GM12878 (cell line): ENCODE measurements at regions not wholly inside any gene's neighbourhood (a gene's known extent, or its start where the extent isn't known, plus 50 kb on each side); places are given as distances from the start of the nearest gene placed in this dataset.

Experiments
- ATF3 ChIP-seq: IDR thresholded peaks from 2 replicates; pipeline ENCODE4 v1.6.1; 2011; ENCODE audit warnings: low read depth, mild to moderate bottlenecking, low read length, moderate library complexity, borderline replicate concordance; ENCODE audit errors: extremely low read depth
- FOXM1 ChIP-seq: IDR thresholded peaks from 2 replicates; pipeline ENCODE4 v1.6.1; 2012; ENCODE audit warnings: low read depth, mild to moderate bottlenecking, inconsistent platforms, low read length, moderate library complexity
- HDAC2 ChIP-seq: fragments of 200-600 bp; sonication (generic); IDR thresholded peaks from 2 replicates; pipeline ENCODE4 v1.6.1; 2017
- JUND ChIP-seq: IDR thresholded peaks from 2 replicates; pipeline ENCODE4 v1.6.1; 2012; ENCODE audit warnings: low read depth, mild to moderate bottlenecking, low read length, improper control_type of control experiment, moderate library complexity
- MEF2B ChIP-seq: fragments of 450-650 bp; IDR thresholded peaks from 2 replicates; pipeline ENCODE4 v1.6.1; 2018; ENCODE audit warnings: mild to moderate bottlenecking, moderate library complexity; ENCODE audit not compliant: partially characterized antibody, poor library complexity, severe bottlenecking
- PAX8 ChIP-seq: fragments of 450-650 bp; IDR thresholded peaks from 2 replicates; pipeline ENCODE4 v1.6.1; 2017; ENCODE audit warnings: mild to moderate bottlenecking, moderate library complexity
- RFX5 ChIP-seq: IDR thresholded peaks from 2 replicates; pipeline ENCODE4 v1.6.1; 2011; ENCODE audit warnings: low read depth, low read length, improper control_type of control experiment
- SPI1 ChIP-seq: IDR thresholded peaks from 2 replicates; pipeline ENCODE4 v1.6.1; 2011; ENCODE audit warnings: low read depth, mild to moderate bottlenecking, low read length, moderate library complexity, borderline replicate concordance; ENCODE audit not compliant: insufficient read depth
- TCF12 ChIP-seq: IDR thresholded peaks from 2 replicates; pipeline ENCODE4 v1.6.1; 2011; ENCODE audit warnings: low read depth, mild to moderate bottlenecking, low read length
- USF2 ChIP-seq: IDR thresholded peaks from 2 replicates; pipeline ENCODE4 v1.6.1; 2011; ENCODE audit warnings: low read depth, low read length, improper control_type of control experiment, borderline replicate concordance
- WRNIP1 ChIP-seq: IDR thresholded peaks from 2 replicates; pipeline ENCODE4 v1.6.1; 2011; ENCODE audit warnings: low read depth, low read length, improper control_type of control experiment, borderline replicate concordance
- ZNF592 ChIP-seq: fragments of 450-650 bp; IDR thresholded peaks from 2 replicates; pipeline ENCODE4 v1.6.1; 2017; ENCODE audit warnings: mild to moderate bottlenecking, moderate library complexity
- TF ChIP-seq, protein P1 (sequence below): fragments of 450-650 bp; formaldehyde crosslinking; IDR thresholded peaks from 2 replicates; pipeline ENCODE4 v1.4.0; 2020; ENCODE audit warnings: mild to moderate bottlenecking, moderate library complexity
- TF ChIP-seq, protein P2 (sequence below): fragments of 450-650 bp; formaldehyde crosslinking; IDR thresholded peaks from 2 replicates; pipeline ENCODE4 v1.5.0; 2022; ENCODE audit warnings: mild to moderate bottlenecking, missing genetic modification characterization

DNA sequence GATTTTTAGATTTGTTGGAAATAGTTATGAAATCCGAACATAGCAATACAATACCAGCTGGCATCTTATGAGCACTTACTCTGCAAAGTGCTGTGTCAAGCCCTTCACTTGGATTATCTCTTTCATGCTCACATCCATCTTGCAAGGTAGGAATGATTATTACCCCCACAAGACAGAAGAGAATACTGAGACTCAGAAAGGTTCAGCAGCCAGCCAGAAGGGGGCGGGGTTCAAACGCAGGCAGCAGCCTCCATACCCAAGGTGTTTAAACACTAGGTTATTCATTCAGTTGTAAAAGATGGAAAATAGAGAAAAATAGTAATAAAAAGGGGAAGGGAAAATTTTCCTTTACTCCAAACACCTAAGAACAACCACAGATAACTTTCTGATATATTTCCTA, 158.5 kb downstream of the CCDC34 start (continued):
- TF ChIP-seq PAX8 (no peak), SPI1 (no peak), ATF3 (no peak), USF2 (no peak), JUND (no peak), TCF12 (no peak), ZNF592 (no peak), FOXM1 (no peak), WRNIP1 (no peak), RFX5 (no peak), HDAC2 (no peak), MEF2B (no peak)
- TF ChIP-seq, protein P1, sequence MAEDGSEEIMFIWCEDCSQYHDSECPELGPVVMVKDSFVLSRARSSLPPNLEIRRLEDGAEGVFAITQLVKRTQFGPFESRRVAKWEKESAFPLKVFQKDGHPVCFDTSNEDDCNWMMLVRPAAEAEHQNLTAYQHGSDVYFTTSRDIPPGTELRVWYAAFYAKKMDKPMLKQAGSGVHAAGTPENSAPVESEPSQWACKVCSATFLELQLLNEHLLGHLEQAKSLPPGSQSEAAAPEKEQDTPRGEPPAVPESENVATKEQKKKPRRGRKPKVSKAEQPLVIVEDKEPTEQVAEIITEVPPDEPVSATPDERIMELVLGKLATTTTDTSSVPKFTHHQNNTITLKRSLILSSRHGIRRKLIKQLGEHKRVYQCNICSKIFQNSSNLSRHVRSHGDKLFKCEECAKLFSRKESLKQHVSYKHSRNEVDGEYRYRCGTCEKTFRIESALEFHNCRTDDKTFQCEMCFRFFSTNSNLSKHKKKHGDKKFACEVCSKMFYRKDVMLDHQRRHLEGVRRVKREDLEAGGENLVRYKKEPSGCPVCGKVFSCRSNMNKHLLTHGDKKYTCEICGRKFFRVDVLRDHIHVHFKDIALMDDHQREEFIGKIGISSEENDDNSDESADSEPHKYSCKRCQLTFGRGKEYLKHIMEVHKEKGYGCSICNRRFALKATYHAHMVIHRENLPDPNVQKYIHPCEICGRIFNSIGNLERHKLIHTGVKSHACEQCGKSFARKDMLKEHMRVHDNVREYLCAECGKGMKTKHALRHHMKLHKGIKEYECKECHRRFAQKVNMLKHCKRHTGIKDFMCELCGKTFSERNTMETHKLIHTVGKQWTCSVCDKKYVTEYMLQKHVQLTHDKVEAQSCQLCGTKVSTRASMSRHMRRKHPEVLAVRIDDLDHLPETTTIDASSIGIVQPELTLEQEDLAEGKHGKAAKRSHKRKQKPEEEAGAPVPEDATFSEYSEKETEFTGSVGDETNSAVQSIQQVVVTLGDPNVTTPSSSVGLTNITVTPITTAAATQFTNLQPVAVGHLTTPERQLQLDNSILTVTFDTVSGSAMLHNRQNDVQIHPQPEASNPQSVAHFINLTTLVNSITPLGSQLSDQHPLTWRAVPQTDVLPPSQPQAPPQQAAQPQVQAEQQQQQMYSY (CRISPR knock-in tag) = no peak
- TF ChIP-seq, protein P2, sequence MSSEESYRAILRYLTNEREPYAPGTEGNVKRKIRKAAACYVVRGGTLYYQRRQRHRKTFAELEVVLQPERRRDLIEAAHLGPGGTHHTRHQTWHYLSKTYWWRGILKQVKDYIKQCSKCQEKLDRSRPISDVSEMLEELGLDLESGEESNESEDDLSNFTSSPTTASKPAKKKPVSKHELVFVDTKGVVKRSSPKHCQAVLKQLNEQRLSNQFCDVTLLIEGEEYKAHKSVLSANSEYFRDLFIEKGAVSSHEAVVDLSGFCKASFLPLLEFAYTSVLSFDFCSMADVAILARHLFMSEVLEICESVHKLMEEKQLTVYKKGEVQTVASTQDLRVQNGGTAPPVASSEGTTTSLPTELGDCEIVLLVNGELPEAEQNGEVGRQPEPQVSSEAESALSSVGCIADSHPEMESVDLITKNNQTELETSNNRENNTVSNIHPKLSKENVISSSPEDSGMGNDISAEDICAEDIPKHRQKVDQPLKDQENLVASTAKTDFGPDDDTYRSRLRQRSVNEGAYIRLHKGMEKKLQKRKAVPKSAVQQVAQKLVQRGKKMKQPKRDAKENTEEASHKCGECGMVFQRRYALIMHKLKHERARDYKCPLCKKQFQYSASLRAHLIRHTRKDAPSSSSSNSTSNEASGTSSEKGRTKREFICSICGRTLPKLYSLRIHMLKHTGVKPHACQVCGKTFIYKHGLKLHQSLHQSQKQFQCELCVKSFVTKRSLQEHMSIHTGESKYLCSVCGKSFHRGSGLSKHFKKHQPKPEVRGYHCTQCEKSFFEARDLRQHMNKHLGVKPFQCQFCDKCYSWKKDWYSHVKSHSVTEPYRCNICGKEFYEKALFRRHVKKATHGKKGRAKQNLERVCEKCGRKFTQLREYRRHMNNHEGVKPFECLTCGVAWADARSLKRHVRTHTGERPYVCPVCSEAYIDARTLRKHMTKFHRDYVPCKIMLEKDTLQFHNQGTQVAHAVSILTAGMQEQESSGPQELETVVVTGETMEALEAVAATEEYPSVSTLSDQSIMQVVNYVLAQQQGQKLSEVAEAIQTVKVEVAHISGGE (CRISPR knock-in tag) = no peak
